Activated naive CD4-positive, alpha-beta T cell (primary cell): ENCODE measurements at regions not wholly inside any gene's neighbourhood (a gene's known extent, or its start where the extent isn't known, plus 50 kb on each side); places are given as distances from the start of the nearest gene placed in this dataset.
"Not testable (repeated sequence)": the region's sequence is repeated elsewhere in the genome, so short reads cannot be mapped to it uniquely, and the experiment has no call there.

ENCODE experiments used
- DNase-seq, 4 experiments: peaks; one replicate each; lab custom pipeline; 2025; lab: John Stamatoyannopoulos, UW

GRCh38 chr1:148357037-148357436, 126.1 kb downstream of the PPIAL4G start:
- no peak for DNase-seq

GRCh38 chr1:148355976-148356375, 127.1 kb downstream of the PPIAL4G start:
- DNase-seq = no peak

GRCh38 chr1:148354913-148355308, 128.2 kb downstream of the PPIAL4G start:
- no peak for DNase-seq

GRCh38 chr1:148354284-148354912, 128.7 kb downstream of the PPIAL4G start:
- DNase-seq = no peak

GRCh38 chr1:148353461-148354283, 129.4 kb downstream of the PPIAL4G start:
- no peak for DNase-seq

- DNase-seq = no peak
Measured at GRCh38 chr1:148352470-148353053, 130.5 kb downstream of the PPIAL4G start.

- DNase-seq = no peak
Measured at GRCh38 chr1:148347781-148348180, 135.3 kb downstream of the PPIAL4G start.

- not testable (repeated sequence) for DNase-seq
Measured at GRCh38 chr1:148345659-148346151, 137.4 kb downstream of the PPIAL4G start.

GRCh38 chr1:148344651-148345050, 138.5 kb downstream of the PPIAL4G start:
- not testable (repeated sequence) for DNase-seq

- not testable (repeated sequence) for DNase-seq
Measured at GRCh38 chr1:148341729-148342128, 141.4 kb downstream of the PPIAL4G start.

GRCh38 chr1:148336121-148336918, 146.8 kb downstream of the PPIAL4G start:
- not testable (repeated sequence) for DNase-seq

- DNase-seq = peak; percentile 37 to 65 (median 50)
Measured at GRCh38 chr1:148334339-148335130, 148.6 kb downstream of the PPIAL4G start.

- DNase-seq = no peak
Measured at GRCh38 chr1:148333875-148334338, 149.2 kb downstream of the PPIAL4G start.

- DNase-seq = no peak
Measured at GRCh38 chr1:148328884-148329283, 154.2 kb downstream of the PPIAL4G start.

GRCh38 chr1:148325031-148325430, 158.1 kb downstream of the PPIAL4G start:
- not testable (repeated sequence) for DNase-seq

- not testable (repeated sequence) for DNase-seq
Measured at GRCh38 chr1:148324465-148324864, 158.6 kb downstream of the PPIAL4G start.

GRCh38 chr1:148320079-148320478, 163.0 kb downstream of the PPIAL4G start:
- DNase-seq = not testable (repeated sequence)

- DNase-seq = no peak
Measured at GRCh38 chr1:148318904-148319242, 164.2 kb downstream of the PPIAL4G start.

- peak in 1 of 4 experiments; percentile 29 for DNase-seq
Measured at GRCh38 chr1:148318123-148318903, 164.8 kb downstream of the PPIAL4G start.

GRCh38 chr1:148317288-148317985, 165.4 kb upstream of the NBPF11 start:
- no peak for DNase-seq
